ENCODE measurements at regions not wholly inside any gene's neighbourhood (a gene's known extent, or its start where the extent isn't known, plus 50 kb on each side); places are given as distances from the start of the nearest gene placed in this dataset.
"Not testable (repeated sequence)": the region's sequence is repeated elsewhere in the genome, so short reads cannot be mapped to it uniquely, and the experiment has no call there.

- no peak for DNase-seq
Measured at GRCh38 chr10:21130108-21130507, 233.0 kb upstream of the NEBL start.

DNA sequence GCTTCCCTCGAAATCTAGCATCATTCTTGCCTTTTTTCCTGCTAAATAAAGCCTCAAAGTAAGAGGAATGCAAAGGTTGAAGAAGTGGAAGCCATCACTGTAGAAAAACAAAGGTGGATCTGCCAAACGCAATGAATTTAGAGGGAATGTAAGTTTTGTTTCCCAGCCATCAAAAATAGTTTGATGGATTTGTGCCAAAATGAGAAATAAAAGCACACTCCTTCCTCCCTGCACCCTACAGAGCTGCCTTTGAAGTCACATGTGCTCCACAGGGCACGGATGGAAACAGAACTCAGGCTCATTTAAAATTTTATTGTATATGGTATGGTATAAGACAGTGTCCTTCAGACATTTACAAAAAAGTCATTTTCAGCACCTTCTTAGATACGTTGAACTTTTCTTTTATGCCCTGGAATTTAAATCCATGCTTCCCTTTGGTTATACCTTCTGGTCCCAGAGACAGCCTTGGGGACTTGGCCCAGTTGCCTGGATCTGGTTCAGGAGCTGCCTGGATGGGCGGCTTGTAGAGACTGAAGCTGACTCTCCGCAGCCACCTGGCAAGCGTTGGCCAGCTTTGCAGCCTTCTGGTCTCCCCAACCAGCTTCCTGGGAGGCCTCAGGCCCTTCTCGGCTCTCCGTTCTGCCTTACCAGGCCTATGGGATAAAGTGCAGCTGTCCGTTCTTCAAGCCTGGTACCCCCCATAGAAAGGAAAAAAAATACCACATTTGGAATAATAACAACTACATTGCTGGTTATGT lies 228.5 kb upstream of the NEBL start:
- DNase-seq: no peak

DNA sequence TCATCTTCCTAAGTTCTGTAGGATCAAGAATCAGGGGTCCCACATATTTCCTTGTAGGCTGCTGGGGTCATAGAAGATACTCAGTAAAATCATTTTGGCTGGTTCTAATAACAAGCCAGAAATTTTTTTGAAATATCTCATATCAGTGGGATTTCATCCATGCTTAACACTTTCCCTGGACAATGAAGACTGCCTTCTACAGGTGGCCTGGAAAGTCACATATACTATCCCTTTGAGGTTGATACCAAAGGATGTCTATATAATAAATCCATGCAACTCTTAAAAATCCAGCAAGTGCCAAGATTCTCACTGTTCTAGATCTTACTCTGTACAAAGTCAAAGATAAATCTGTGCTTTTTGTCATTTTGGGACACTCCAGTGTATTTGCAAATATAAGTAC lies 225.8 kb upstream of the NEBL start:
- DNase-seq: no peak

- DNase-seq: not testable (repeated sequence)
Measured at GRCh38 chr10:21121822-21122221, 224.7 kb upstream of the NEBL start.

DNA sequence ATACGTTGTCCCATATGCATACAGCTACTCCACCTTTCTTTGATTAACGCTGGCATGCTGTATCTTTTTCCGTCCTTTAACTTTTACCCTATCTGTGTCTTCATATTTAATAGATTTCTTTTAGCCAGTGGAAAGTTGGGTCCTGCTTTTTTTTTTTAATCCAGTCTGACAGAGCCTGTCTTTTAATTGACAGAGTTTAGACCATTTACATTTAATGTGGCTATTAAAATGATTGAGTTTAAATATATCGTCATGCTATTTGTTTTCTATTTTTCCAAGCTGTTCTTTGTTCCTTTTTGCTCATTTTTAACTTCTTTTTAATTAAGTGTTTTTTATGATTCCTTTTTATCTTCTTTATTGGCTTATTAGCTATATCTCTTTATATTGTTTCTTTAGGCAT lies 217.6 kb upstream of the NEBL start:
- no peak for DNase-seq

DNA sequence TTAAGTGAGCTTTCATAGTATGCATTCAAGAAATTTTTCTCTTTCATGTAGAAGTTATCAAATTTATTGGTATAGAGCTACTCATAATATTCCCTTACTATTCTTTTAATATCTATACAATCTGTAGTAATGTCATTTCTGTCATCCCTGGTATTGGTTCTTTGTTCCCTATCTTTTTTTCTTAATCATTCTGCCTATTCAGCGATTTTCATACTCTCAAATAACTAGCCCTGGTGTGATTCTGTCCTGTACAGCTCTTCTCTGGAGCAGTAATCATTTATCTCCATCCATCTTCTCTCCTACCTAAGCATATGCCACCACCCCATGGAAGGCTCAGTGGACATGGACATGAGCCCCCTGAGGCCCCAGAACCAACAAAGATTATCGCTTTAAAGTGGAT lies 213.2 kb upstream of the NEBL start:
- no peak for DNase-seq

DNA sequence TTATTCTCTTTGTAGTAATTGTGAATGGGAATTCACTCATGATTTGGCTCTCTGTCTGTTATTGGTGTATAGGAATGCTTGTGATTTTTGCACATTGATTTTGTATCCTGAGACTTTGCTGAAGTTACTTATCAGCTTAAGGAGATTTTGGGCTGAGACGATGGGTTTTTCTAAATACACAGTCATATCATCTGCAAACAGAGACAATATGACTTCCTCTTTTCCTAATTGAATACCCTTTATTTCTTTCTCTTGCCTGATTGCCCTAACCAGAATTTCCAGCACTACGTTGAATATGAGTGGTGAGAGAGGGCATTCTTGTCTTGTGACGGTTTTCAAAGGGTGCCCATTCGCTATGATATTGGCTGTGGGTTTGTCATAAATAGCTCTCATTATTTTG lies 209.8 kb upstream of the NEBL start:
- not testable (repeated sequence) for DNase-seq

- not testable (repeated sequence) for DNase-seq
Measured at GRCh38 chr10:21105331-21105730, 208.2 kb upstream of the NEBL start.

DNA sequence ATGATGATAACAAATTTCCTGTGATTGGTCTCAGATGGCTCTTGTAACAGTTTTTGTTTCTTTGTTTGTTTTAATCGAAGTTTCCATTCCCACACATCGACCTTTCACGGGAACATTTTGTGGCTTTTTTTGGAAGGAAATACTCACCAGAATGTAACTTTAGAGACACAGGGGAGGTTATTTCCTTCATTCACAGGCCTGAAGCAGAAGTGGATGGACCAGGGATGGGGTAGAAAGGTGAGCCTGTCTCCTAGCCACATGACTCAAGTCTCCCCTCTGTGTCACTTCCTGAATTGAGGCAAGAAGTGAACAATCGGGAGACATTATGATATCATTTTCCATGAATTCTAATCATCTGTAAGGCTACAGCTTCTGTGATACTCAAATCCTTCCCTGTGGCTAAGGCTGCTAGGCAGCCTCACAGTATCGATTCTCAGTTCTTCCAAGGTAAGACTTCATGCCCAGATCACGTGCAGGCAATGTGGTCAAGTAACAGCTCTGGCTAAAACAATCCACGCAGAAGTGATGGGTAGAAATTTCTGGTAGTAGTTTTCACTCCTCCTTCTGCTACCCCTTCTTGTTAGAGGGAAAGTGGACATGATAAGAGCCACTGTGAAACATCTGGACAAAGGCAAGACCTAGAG lies 203.9 kb upstream of the NEBL start:
- DNase-seq: no peak

- DNase-seq: no peak
Measured at GRCh38 chr10:21100190-21100589, 203.1 kb upstream of the NEBL start.

GRCh38 chr10:21099291-21100062 lies 202.4 kb upstream of the NEBL start:
- DNase-seq: no peak

- no peak for DNase-seq
Measured at GRCh38 chr10:21097926-21098355, 200.8 kb upstream of the NEBL start.

- DNase-seq: no peak
Measured at GRCh38 chr10:21095494-21096055, 198.5 kb upstream of the NEBL start.

GRCh38 chr10:21095073-21095472 lies 198.0 kb upstream of the NEBL start:
- DNase-seq: no peak

DNA sequence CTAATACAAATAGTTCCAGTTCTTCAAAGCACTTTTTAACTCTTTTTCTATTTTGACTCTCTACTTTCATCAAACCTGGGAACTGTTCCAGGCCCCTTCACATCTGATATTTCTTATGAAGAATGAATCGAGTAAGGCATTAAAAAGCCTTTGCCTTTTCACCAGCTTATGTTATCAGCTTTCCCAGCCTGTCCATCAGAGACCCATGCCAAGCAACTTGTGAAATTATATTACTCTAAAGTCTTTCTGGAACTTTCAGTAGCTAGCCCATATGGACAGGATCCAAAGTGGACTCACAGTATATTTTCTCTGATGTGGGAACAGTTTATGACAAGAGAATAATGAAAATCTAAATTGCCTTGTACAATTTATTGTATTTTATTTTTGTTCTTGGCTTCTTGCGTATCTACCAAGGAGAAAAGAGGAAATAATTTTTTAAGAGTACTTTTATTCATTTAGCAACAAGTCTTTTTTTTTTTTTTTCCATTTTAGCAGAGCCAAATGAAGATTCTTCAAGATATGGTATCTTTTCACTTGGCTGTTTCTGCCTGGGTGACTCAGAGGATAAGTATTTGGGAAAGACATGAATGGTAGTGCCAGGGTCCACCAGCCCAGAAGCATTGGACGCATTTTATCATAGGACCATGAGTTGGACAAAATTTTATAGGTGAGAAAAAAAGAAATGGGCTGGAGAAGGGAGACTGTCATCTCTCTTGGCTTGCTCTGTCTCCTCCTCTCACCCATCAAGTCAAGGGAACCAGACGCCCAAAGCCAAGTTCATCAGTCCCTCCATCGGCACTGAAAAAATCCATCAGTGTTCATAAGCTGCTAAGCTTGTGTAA lies 195.8 kb upstream of the NEBL start:
- DNase-seq: no peak

DNA sequence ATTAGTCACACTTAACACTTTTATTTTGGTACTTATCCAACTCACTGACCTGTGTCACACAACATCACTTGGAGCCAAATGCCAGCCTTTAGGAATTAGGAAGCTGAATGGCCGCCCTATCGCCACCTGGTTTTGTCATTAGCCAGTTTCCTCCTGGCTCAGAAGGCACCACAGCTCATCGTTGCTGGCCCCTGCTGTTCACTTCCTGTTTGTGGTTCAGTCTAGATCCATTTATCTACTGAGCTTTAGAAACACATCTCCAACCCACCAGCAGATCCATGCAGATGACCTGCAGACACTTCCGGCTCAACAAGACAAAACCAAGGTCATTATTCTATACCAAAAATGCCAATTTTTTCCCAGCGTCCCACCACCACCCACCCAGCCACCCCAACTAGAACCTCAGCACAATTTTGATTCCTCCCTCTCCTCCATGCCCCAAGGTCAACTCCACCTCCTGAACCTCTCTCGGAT lies 193.5 kb upstream of the NEBL start:
- peak in 1 of 2 experiments; percentile 2 for DNase-seq

DNA sequence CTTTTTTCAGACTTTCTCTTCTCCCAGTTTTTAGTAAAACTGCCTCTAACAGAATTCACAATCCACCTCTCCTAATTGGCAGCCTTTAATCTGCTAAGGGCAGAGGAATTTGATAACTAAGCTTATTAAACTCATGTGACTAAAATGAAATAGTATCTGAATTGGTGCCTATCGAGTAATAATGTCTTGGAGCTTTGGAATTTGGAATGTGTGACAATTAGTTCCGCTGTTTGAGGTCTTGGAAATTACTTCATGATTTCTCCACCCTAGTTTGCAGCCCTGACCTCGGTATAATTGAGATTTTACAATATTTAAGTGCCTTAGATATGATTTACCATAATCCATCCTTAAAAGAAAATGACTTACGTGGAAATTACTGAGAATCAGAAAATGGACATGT lies 190.4 kb upstream of the NEBL start:
- DNase-seq: no peak

DNA sequence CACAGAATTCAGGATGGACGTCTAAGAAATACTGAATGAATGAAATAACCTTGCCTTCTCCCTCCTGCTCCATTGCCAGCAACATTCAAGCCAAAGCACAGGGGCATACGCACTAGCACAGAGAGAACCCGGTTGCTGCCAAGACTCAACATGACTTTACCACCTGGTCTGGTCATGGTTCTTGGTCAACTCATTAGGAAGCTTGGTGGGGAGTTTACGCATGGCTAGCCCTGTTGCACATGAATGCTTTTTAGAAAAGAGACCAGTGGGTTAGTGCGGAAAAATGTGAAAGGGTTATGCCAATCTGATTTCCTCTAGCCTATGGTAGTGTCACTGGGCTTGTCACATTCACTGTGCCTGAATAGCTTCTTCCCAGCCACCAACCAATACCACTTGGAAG lies 187.6 kb upstream of the NEBL start:
- DNase-seq: no peak

- no peak for DNase-seq
Measured at GRCh38 chr10:21083861-21084260, 186.8 kb upstream of the NEBL start.

DNA sequence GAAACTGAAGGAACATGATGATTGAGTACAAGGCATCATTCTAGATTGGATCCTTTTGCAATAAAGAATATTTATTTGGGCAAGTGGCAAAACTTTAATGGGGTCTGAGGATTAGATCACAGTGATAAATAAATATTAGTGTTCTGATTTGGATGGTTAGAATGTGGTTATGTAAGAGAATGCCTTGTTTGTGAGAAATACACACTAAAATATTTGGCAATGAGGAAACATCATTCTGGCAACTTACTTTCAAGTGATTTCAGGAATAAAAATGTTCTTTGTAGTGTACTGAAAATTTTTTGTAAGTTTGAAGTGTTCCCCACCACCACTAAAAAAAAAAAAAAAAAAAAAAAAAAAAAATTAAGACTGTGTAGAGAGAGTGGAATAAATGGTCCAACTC lies 185.1 kb upstream of the NEBL start:
- DNase-seq: no peak

DNA sequence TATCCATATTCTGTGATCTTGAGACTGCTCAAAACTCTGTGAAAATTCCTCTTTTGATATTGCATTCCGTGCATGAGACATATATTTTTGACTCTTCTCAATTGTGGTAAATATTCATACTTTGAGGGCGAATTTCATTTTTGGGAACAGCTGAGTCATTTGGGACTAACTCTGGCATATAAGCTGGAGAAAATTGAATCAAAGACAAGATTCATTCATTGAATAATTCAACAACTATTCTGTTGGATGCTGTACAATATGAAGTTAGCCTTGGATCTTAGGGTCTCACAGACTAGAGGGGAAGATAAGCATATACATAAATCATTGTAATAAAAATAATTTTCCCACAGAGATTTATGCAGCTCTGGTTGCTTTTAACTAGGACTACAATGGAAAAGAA lies 183.2 kb upstream of the NEBL start:
- DNase-seq: no peak

GRCh38 chr10:21079330-21079658 lies 182.2 kb upstream of the NEBL start:
- DNase-seq: no peak

Measured in NCI-H2081 (cell line).